Activated B cell treated with CpG ODN at 0.5 μM for 24 hours (primary cell): ENCODE measurements at regions not wholly inside any gene's neighbourhood (a gene's known extent, or its start where the extent isn't known, plus 50 kb on each side); places are given as distances from the start of the nearest gene placed in this dataset.

Source experiments
- ATAC-seq: fragments of 200-7000 bp; cut with Tn5 transposase; one replicate; pipeline ENCODE4 v1.10.0; 2021; ENCODE audit warnings: low read depth, mild to moderate bottlenecking, moderate library complexity
- CTCF ChIA-PET: fragments of 350-600 bp; sonication (Branson Sonifier 250); formaldehyde crosslinking; loops from one replicate; lab custom pipeline; 2021; ENCODE audit warnings: antibody characterized with exemption; lab: Charles Lee
- POLR2A ChIA-PET: fragments of 350-600 bp; sonication (Branson Sonifier 250); formaldehyde crosslinking; loops from one replicate; lab custom pipeline; 2021; ENCODE audit warnings: antibody characterized with exemption; lab: Charles Lee
- DNase-seq: peaks from one replicate; pipeline ENCODE4 v3.0.0; 2022
- H3K27ac Mint-ChIP-seq: one replicate; pipeline ENCODE4 v1.8.0; 2020; ENCODE audit warnings: mixed read lengths
- H3K27me3 Mint-ChIP-seq: one replicate; pipeline ENCODE4 v1.8.0; 2021; ENCODE audit warnings: mixed read lengths
- H3K36me3 Mint-ChIP-seq: one replicate; pipeline ENCODE4 v1.8.0; 2021; ENCODE audit warnings: low read depth, mixed read lengths
- H3K4me1 Mint-ChIP-seq: one replicate; pipeline ENCODE4 v1.8.0; 2021; ENCODE audit warnings: mixed read lengths
- H3K4me3 Mint-ChIP-seq: one replicate; pipeline ENCODE4 v1.8.0; 2020; ENCODE audit warnings: mild to moderate bottlenecking, mixed read lengths
- H3K9me3 Mint-ChIP-seq: one replicate; pipeline ENCODE4 v1.8.0; 2020; ENCODE audit warnings: mixed read lengths
- CTCF ChIP-seq: fragments of 200-600 bp; IDR thresholded peaks from one replicate; pipeline ENCODE4 v1.8.0; 2022; ENCODE audit warnings: antibody characterized with exemption, mild to moderate bottlenecking
- intact Hi-C: fragments of 100-400 bp; cut with micrococcal nuclease; formaldehyde crosslinking; loops from one replicate; pipeline ENCODE4 v1.15.1; 2024

DNA sequence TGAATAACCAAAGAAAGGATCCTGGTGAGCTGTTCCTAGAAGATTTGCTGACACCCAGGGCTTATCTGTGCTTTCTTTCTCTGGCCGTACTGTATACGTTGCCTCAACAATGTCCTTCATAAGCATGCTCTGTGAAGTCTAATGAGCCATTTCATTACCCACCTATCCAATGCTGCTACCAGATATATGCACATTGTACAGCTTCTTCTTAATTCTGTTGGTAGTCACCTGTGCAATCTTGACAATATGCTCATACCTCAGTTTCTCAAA lies 731.8 kb upstream of the NCAM2 start:
- POLR2A ChIA-PET: no interaction called here
- CTCF ChIA-PET: no interaction called here
- intact Hi-C loops: no loop called here
- TF ChIP-seq CTCF: no peak
- Mint-ChIP-seq H3K9me3 (peaks cover 7% of the 10 kb centered on the region), H3K36me3 (no peaks in the 10 kb centered on the region), H3K27me3 (no peaks in the 10 kb centered on the region), H3K4me1 (no peaks in the 10 kb centered on the region), H3K27ac (no peak overlapping the region), H3K4me3 (no peak overlapping the region)
- DNase-seq (no peak), ATAC-seq (no peak)

GRCh38 chr21:20270365-20271055 lies 727.7 kb upstream of the NCAM2 start:
- CTCF ChIA-PET: no interaction called here
- intact Hi-C loops: no loop called here
- no peaks in the 10 kb centered on the region for H3K27me3 Mint-ChIP-seq
- DNase-seq (no peak), ATAC-seq (no peak)
- H3K27ac Mint-ChIP-seq: no peak overlapping the region
- POLR2A ChIA-PET: no interaction called here
- no peak overlapping the region for H3K4me3 Mint-ChIP-seq
- TF ChIP-seq CTCF: no peak
- peaks cover 12% of the 10 kb centered on the region for H3K9me3 Mint-ChIP-seq
- no peaks in the 10 kb centered on the region for H3K4me1 Mint-ChIP-seq
- H3K36me3 Mint-ChIP-seq: no peaks in the 10 kb centered on the region

DNA sequence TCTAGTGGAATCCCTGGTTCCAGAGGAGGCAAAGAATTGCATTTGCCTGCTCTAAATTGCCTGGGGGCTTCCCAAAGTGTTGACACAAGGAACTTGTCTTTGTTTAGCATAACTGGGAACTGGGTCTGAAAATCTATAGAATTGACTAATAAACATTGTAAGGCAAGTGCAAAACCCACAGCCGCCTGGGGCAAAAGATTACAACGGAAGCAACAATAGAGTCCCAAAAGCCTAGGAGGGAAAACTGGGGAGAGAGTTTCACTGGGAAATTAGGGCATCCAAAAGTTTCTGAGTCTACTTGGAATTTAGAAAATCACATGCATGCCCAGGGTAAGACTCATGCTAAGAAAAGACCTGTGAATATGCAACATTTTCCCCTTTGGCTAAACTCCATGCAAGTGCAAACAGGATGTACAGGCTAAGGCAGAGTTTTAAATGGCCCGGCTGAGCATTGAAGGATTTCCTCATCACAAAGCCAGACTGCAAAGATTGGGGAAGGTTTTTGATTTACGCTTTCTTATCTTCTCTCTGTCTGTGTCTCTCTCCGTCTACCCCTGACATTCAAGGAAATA lies 725.3 kb upstream of the NCAM2 start:
- H3K9me3 Mint-ChIP-seq: peaks cover 12% of the 10 kb centered on the region
- ChIA-PET CTCF (no interaction called here), POLR2A (no interaction called here)
- intact Hi-C loops: no loop called here
- no peaks in the 10 kb centered on the region for H3K36me3 Mint-ChIP-seq
- no peak for ATAC-seq
- H3K4me1 Mint-ChIP-seq: no peaks in the 10 kb centered on the region
- no peak overlapping the region for H3K4me3 Mint-ChIP-seq
- DNase-seq: no peak
- H3K27me3 Mint-ChIP-seq: no peaks in the 10 kb centered on the region
- no peak for TF ChIP-seq CTCF
- H3K27ac Mint-ChIP-seq: no peak overlapping the region

DNA sequence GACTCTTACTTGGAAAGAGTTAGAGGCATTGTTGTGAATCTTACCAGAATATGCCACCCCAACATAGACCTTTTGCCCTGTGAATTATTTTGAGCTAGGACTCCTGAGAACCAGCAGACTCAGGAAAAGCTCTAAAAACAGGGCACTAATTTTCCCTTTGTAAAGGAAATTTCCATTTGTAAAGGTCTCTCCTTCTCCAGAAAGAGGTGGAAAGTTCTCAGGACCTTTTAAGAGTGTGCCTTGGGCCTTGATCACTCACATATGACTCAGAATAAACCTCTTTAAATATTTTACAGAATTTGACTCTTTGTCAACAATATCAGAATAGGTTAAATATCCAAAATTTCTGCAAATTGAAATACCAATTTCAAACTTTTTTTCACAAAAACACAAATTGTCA lies 721.8 kb upstream of the NCAM2 start:
- no peaks in the 10 kb centered on the region for H3K36me3 Mint-ChIP-seq
- H3K4me3 Mint-ChIP-seq: no peak overlapping the region
- H3K4me1 Mint-ChIP-seq: no peaks in the 10 kb centered on the region
- no peak for TF ChIP-seq CTCF
- ChIA-PET CTCF (no interaction called here), POLR2A (no interaction called here)
- no peaks in the 10 kb centered on the region for H3K27me3 Mint-ChIP-seq
- H3K27ac Mint-ChIP-seq: no peak overlapping the region
- intact Hi-C loops: no loop called here
- ATAC-seq (no peak), DNase-seq (no peak)
- H3K9me3 Mint-ChIP-seq: peaks cover 11% of the 10 kb centered on the region

- POLR2A ChIA-PET: no interaction called here
- ATAC-seq (no peak), DNase-seq (no peak)
- intact Hi-C loops: no loop called here
- Mint-ChIP-seq H3K27ac (no peak overlapping the region), H3K27me3 (no peaks in the 10 kb centered on the region), H3K9me3 (peaks cover 11% of the 10 kb centered on the region), H3K4me3 (no peak overlapping the region), H3K36me3 (no peaks in the 10 kb centered on the region), H3K4me1 (no peaks in the 10 kb centered on the region)
- TF ChIP-seq CTCF: no peak
- CTCF ChIA-PET: no interaction called here
Observed at GRCh38 chr21:20276954-20277353, 721.3 kb upstream of the NCAM2 start.
